DLD1 (cell line): ENCODE measurements at regions not wholly inside any gene's neighbourhood (a gene's known extent, or its start where the extent isn't known, plus 50 kb on each side); places are given as distances from the start of the nearest gene placed in this dataset.

Source experiments
- in situ Hi-C: cut with HindIII; loops from 2 replicates; pipeline ENCODE4 v1.10.0; 2017; ENCODE audit warnings: low sequenced_read_pairs

- in situ Hi-C loops: no loop called here
Measured at GRCh38 chr1:228985661-228986060, 250.4 kb downstream of the RHOU start.

DNA sequence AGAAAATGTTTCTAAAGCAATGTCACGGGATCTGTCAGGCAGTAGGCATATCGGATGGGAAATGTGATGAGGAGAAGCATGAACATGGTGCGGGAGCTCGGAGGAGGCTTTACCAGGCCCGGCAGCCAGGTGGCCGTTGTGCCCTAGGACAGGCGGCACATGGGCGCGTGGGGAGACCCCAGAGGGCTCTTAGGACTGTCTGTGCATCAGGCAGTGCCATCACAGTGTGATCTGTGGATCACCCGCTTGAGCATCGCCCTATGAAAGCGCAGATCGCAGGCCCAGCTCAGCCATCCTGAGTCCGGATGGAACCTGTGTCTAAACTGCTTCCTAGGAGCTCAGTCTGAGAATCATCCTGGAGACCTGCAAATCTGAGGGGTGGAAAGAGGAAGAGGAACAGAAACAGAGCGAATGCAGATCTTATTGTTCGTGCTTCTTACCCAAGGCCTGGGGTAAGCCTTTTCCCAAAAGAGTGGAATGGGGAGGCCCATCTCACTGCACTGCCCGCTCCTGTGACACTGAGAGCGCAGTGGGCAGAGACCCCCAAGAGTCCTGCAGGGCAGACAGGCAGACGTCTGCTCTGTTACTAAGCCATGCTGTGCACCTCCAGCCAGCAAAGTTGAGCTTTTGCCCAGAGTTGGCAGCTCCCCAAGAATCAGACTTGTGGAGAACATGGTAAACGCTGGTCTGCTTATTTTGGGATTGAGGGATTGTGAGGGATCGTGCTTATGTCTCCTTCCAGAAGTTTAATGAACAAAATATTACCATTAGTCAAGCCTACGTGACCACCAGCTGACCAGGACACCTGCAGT lies 251.0 kb downstream of the RHOU start:
- in situ Hi-C loops: no loop called here

DNA sequence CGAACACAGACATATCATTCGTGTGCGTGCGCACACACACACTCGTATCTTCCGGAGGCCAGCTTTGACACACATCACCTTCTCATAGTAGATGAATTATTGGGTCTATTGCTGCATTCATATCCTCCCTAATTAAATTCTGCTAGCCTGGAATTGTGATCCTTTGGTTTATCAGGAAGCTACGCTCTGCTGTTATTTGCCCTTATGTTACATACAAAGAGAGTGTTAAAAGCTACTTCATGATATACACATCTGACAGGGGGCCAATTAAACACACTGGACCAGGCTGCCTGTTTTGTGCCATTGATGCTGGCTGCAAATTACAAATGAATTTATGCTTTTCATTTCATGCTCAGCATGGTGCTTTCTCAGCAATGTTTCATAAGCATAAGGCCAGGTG lies 252.0 kb downstream of the RHOU start:
- in situ Hi-C loops: no loop called here

DNA sequence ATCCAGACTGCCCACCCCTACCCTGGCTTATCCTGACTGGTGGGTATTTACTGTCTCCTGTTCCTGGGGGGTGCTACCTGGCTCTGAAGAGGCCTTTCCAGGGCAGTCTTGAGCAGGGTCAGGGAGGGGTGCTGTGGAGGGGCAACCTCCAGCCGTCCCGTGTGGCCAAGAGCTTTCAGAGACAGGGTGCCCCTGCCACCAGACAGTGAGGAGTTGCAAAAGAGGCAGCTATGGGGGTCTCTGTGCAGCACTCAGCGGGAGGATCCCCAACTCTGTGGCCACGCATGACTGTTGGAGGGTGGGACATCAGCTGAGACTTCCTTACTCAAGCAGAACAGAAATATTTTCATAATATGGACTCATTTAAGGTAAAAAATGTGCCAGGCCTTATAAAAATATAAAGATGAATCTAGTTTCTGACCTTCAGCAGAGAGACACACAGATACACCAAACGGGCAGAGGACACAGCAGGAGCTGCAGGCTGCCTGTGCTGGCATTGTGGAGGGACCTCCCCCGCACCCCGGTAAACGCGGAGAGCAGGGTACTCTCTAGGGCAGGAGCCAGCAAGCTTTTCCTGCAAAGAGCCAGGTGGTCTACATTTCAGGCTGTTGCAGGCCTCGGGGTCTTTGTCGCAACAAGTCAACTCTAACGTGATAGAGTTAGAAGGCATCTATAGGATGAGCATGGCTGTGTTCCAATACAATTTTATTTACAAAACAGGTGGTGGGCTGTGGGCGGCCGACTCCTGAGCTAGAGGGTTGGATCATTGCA lies 252.6 kb downstream of the RHOU start:
- in situ Hi-C loops: no loop called here

DNA sequence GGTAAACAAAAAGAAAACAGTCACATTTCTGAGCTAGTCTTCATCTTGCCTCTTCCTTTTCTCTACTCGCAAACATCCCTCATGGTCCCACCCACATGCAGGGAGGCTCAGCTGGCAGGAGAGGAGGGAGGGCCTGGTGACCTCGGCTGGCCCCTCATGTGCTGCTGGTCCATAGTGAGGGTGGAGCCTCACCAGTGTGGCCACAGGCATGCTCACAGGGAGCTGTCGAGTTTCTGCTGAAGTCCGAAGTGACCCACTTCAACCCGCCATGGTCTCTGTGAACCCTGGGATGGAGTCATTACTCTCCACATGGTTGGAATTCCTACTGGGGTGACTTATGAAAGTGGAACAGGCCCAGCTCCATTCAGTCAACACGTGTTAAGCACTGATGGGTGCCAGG lies 253.4 kb downstream of the RHOU start:
- in situ Hi-C loops: no loop called here

- in situ Hi-C loops: no loop called here
Measured at GRCh38 chr1:228989176-228989575, 253.9 kb downstream of the RHOU start.

DNA sequence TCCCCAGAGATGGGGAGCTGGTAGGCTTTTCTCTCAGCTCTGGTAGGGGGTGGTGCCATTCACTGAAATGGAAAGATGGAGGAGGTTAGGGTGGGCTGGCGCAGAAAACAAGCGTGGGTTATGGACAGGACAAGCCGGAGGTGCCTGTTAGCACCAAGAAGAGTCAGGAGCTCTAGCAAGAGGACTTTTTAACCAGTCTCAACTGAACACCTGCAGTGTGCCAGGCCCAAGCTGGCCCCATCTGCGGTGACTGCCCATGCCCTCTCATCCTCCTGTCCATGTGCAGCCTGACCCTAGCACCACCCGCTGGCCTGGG lies 254.4 kb downstream of the RHOU start:
- in situ Hi-C loops: no loop called here

DNA sequence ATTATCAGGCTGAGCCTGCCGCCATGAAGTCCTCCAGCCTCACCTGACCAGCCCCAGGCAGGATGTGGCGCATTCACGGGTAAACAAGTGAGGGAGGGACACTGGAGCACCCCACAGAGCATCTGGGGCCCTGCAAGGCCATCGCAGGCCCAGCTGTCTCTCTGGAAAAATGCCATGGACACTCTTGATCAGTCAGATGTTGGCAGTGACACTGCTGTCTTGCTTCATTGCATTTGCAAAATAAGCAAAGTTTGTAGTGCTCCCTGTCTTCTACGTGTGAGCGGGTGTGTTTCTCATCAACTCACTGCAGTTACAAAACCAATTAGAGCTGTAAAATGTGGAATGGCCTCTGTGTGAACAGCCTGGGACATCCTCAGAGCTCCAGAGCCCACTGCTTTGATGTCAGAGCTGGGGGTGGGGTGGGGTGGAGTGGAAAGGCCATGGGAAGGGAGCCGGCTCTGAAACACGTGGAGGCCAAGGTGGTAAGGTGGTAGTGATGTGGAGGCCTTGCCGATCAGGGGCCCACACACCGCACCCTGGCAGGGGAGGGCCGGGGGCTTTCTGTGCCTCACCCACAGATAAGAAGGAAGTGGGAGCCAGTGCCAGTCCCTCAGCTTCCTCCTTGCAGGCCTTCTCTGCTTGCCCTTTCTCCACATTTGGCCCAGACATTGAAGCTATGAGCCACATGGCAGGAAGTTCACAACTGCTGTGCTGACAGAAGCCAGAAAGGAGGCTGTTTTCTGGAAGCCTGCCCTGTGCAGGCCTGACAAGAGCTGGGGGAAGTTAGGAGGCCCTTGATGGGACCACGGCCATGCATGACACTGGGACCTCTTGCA lies 254.9 kb downstream of the RHOU start:
- in situ Hi-C loops: no loop called here

DNA sequence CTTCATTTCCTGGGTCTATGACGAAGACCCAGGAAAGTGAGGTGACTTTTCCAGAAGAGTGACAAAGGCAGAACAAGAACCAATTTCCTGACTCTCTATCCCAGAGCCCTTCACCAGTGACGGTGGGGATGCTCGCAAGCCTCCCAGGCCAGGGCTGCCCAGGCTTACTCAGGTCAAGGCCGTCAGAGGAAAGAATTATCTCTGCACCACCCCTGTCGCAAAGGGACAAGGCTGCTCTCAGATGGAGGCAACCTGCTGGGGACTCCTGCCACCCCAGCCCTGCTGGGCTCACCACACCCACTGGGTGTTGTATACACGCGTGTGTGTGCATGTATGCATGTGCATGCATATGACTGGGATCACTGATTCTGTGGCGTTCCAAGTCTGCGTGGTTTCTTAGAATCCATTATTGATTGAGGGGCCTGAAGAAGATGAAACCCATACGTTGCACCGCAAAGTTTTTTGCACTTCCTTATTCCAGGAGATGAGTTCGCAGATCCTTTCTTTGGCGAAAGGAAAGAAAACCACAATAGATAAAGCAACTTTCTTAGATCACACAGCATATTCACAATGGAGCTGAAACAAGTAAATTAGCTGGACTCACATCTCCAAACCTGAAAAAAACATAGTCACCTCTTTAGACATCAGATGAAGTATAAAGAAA lies 255.8 kb downstream of the RHOU start:
- in situ Hi-C loops: no loop called here

GRCh38 chr1:228992044-228992443 lies 256.8 kb downstream of the RHOU start:
- in situ Hi-C loops: no loop called here

GRCh38 chr1:228992907-228993535 lies 257.7 kb downstream of the RHOU start:
- in situ Hi-C loops: no loop called here

GRCh38 chr1:228994676-228995594 lies 259.7 kb downstream of the RHOU start:
- in situ Hi-C loops: no loop called here

DNA sequence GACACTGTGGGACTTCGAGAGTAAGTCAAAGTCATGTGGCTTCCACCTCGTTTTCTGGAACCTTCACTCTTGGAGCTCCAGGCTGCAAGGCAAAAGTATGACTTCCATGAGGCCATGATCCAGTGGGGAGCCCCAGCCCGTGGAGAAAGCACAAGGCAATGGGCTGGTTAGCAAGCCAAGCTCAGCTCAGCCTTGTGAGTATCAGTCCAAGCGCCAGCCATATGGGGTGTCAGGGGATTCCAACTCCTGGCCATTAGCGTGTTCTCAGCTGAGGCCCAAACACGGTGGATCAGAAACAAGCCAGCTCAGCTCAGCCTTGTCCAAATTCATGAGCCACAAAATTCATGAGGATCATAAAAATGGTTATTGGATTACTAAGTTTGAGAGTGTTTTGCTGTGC lies 261.0 kb downstream of the RHOU start:
- in situ Hi-C loops: no loop called here

- in situ Hi-C loops: no loop called here
Measured at GRCh38 chr1:228997721-228998144, 262.5 kb downstream of the RHOU start.

DNA sequence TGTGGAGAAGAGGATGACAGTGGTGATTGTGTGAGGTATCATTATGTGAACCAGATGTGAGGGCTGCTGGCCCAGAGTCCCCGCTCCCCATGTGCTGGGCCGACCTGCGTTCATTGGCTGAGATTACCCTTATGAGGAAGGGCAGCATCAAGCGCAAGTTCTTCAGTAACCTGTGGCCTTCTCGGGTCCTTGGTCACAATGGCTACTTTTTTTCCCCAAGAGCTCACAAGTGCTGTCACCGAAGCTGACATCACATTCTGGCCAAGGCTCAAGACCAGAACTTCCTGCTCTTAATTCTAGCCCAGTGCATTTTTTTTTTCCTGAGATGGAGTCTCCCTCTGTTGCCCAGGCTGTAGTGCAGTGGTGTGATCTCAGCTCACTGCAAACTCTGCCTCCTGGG lies 262.9 kb downstream of the RHOU start:
- in situ Hi-C loops: no loop called here

DNA sequence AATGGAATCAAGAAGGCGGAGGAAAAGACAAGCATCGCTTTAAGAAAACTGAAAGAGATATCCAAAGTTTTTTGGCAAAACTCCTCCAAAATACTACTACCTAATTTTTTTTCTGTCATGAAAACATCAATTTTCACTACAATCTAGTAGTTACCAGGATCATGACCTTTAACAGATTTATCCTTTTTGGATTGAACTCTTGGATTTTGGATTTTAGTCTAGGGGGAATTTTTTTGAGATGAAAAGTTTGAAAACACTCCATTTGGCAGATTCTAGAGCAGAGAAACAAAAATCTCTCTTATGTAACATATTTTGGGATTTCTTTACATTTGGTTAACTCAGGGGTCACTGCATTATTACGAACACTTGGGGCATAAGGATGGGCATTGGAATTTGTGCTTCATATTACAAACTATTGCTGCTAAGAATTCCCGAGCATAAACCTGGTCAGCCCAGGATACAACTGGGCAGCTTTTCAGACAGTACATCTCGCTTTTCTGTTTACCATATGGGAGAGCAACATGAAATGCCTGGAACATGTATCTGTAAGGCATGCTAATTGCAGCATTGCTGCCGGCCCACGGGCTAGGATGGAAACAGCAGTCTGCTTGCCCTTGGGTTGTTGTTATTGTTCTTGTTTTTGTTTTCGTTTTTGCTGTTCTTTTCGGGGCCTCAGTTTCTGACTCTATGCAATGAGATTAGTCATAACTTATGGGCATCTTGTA lies 264.3 kb downstream of the RHOU start:
- in situ Hi-C loops: no loop called here

- in situ Hi-C loops: no loop called here
Measured at GRCh38 chr1:229000187-229000586, 264.9 kb downstream of the RHOU start.

- in situ Hi-C loops: no loop called here
Measured at GRCh38 chr1:229001467-229002011, 266.3 kb downstream of the RHOU start.

GRCh38 chr1:229002037-229002436 lies 266.8 kb downstream of the RHOU start:
- in situ Hi-C loops: no loop called here
